H9 (cell line): ENCODE measurements at regions not wholly inside any gene's neighbourhood (a gene's known extent, or its start where the extent isn't known, plus 50 kb on each side); places are given as distances from the start of the nearest gene placed in this dataset.

Experiments used
- DNase-seq: peaks from one replicate; pipeline ENCODE4 v3.0.0-alpha.2; 2017
- H2AFZ ChIP-seq: one replicate; pipeline ENCODE4 v1.6.1; 2013; ENCODE audit warnings: mild to moderate bottlenecking, low read length, control low read depth, moderate library complexity
- H2AK5ac ChIP-seq: 2 replicates; pipeline ENCODE4 v1.6.1; 2013; ENCODE audit warnings: low read length, control low read depth, mixed read lengths; ENCODE audit not compliant: insufficient read length
- H2BK120ac ChIP-seq: one replicate; pipeline ENCODE4 v1.6.1; 2013; ENCODE audit warnings: low read depth, mild to moderate bottlenecking, low read length, control low read depth, inconsistent platforms; ENCODE audit not compliant: poor library complexity, severe bottlenecking
- H2BK12ac ChIP-seq: 2 replicates; pipeline ENCODE4 v1.6.1; 2013; ENCODE audit warnings: low read length, control low read depth, mixed read lengths, low read depth; ENCODE audit not compliant: insufficient read length
- H2BK15ac ChIP-seq: 2 replicates; pipeline ENCODE4 v1.6.1; 2013; ENCODE audit warnings: low read depth, low read length, control low read depth
- H2BK20ac ChIP-seq: one replicate; pipeline ENCODE4 v1.6.1; 2013; ENCODE audit warnings: low read depth, mild to moderate bottlenecking, low read length, control low read depth, inconsistent platforms; ENCODE audit not compliant: poor library complexity, severe bottlenecking
- H2BK5ac ChIP-seq: 2 replicates; pipeline ENCODE4 v1.6.1; 2013; ENCODE audit warnings: low read length, control low read depth, mixed read lengths; ENCODE audit not compliant: insufficient read length
- H3K14ac ChIP-seq: 2 replicates; pipeline ENCODE4 v1.6.1; 2013; ENCODE audit warnings: low read length, control low read depth; ENCODE audit not compliant: insufficient read depth
- H3K18ac ChIP-seq: 2 replicates; pipeline ENCODE4 v1.6.1; 2013; ENCODE audit warnings: low read depth, mild to moderate bottlenecking, mixed read lengths, low read length, control low read depth; ENCODE audit not compliant: insufficient read length
- H3K23ac ChIP-seq: 2 replicates; pipeline ENCODE4 v1.6.1; 2013; ENCODE audit warnings: low read length, control low read depth, mixed read lengths, low read depth; ENCODE audit not compliant: insufficient read length
- H3K23me2 ChIP-seq: 2 replicates; pipeline ENCODE4 v1.6.1; 2013; ENCODE audit warnings: low read depth, mild to moderate bottlenecking, mixed read lengths, low read length, control low read depth; ENCODE audit not compliant: insufficient read length, poor library complexity, severe bottlenecking
- H3K27ac ChIP-seq: 2 replicates; pipeline ENCODE4 v1.5.1; 2013; ENCODE audit warnings: low read length, control low read depth, mixed read lengths, low read depth; ENCODE audit not compliant: insufficient read length
- H3K27me3 ChIP-seq: 2 replicates; pipeline ENCODE4 v1.6.1; 2013; ENCODE audit warnings: low read length, control low read depth, inconsistent platforms; ENCODE audit not compliant: insufficient read depth
- H3K4ac ChIP-seq: 2 replicates; pipeline ENCODE4 v1.6.1; 2013; ENCODE audit warnings: low read depth, mild to moderate bottlenecking, control low read depth, inconsistent platforms, low read length, moderate library complexity
- H3K4me1 ChIP-seq: 2 replicates; pipeline ENCODE4 v1.6.1; 2013; ENCODE audit warnings: low read length, control low read depth, inconsistent platforms; ENCODE audit not compliant: insufficient read depth
- H3K4me2 ChIP-seq: 2 replicates; pipeline ENCODE4 v1.6.1; 2013; ENCODE audit warnings: low read length, control low read depth, mixed read lengths; ENCODE audit not compliant: insufficient read length, insufficient read depth
- H3K56ac ChIP-seq: 2 replicates; pipeline ENCODE4 v1.6.1; 2013; ENCODE audit warnings: low read depth, mild to moderate bottlenecking, mixed read lengths, low read length, control low read depth; ENCODE audit not compliant: insufficient read length
- H3K79me1 ChIP-seq: 2 replicates; pipeline ENCODE4 v1.6.1; 2013; ENCODE audit warnings: low read depth, mild to moderate bottlenecking, moderate library complexity, low read length, control low read depth, inconsistent platforms; ENCODE audit not compliant: insufficient read depth, poor library complexity, severe bottlenecking
- H3K79me2 ChIP-seq: 2 replicates; pipeline ENCODE4 v1.6.1; 2013; ENCODE audit warnings: low read length, control low read depth, inconsistent platforms; ENCODE audit not compliant: insufficient read depth
- H3K9ac ChIP-seq: 2 replicates; pipeline ENCODE4 v1.6.1; 2013; ENCODE audit warnings: low read length, control low read depth, mixed read lengths; ENCODE audit not compliant: insufficient read length; ENCODE audit errors: extremely low read depth
- H3K9me3 ChIP-seq: one replicate; pipeline ENCODE4 v1.6.1; 2013; ENCODE audit warnings: low read depth, low read length, inconsistent platforms; ENCODE audit not compliant: control insufficient read depth
- H3T11ph ChIP-seq: one replicate; pipeline ENCODE4 v1.6.1; 2013; ENCODE audit warnings: mild to moderate bottlenecking, low read length, control low read depth, inconsistent platforms
- H4K20me1 ChIP-seq: one replicate; pipeline ENCODE4 v1.6.1; 2013; ENCODE audit not compliant: control insufficient read depth, insufficient read length, insufficient read depth
- H4K5ac ChIP-seq: 2 replicates; pipeline ENCODE4 v1.6.1; 2013; ENCODE audit warnings: low read depth, mild to moderate bottlenecking, mixed read lengths, low read length, control low read depth; ENCODE audit not compliant: insufficient read length
- H4K8ac ChIP-seq: replicated peaks from 2 replicates; pipeline ENCODE4 v1.6.1; 2013; ENCODE audit warnings: low read length, control low read depth, mixed read lengths, low read depth; ENCODE audit not compliant: insufficient read length
- H4K91ac ChIP-seq: 2 replicates; pipeline ENCODE4 v1.6.1; 2013; ENCODE audit warnings: low read depth, mild to moderate bottlenecking, moderate library complexity, mixed read lengths, low read length, control low read depth; ENCODE audit not compliant: insufficient read length
- H3K27ac Mint-ChIP-seq, 3 experiments: 2 replicates in 2 of 3; 3 replicates in 1 of 3; pipeline ENCODE4 v1.8.0; 2020 to 2021; ENCODE audit warnings: mixed read lengths in 3 of 3, mild to moderate bottlenecking in 1 of 3, moderate library complexity in 1 of 3
- H3K27me3 Mint-ChIP-seq: 2 replicates; pipeline ENCODE4 v1.8.0; 2021; ENCODE audit warnings: low read depth, mild to moderate bottlenecking, moderate library complexity, mixed read lengths
- H3K36me3 Mint-ChIP-seq, 3 experiments: 2 replicates in 2 of 3; 3 replicates in 1 of 3; pipeline ENCODE4 v1.8.0; 2020 to 2021; ENCODE audit warnings: low read depth in 3 of 3, mixed read lengths in 3 of 3; ENCODE audit not compliant: insufficient read depth in 1 of 3
- H3K4me1 Mint-ChIP-seq, 2 experiments: 2 replicates each; pipeline ENCODE4 v1.8.0; 2020; ENCODE audit warnings: mixed read lengths in 2 of 2
- H3K4me3 Mint-ChIP-seq, 2 experiments: 2 replicates in 1 of 2; 3 replicates in 1 of 2; pipeline ENCODE4 v1.8.0; 2020 to 2021; ENCODE audit warnings: mild to moderate bottlenecking in 2 of 2, mixed read lengths in 2 of 2, moderate library complexity in 1 of 2
- H3K9me3 Mint-ChIP-seq, 2 experiments: 2 replicates in 1 of 2; 3 replicates in 1 of 2; pipeline ENCODE4 v1.8.0; 2020; ENCODE audit warnings: mild to moderate bottlenecking in 2 of 2, mixed read lengths in 2 of 2, moderate library complexity in 1 of 2
- CTCF ChIP-seq: fragments of 200-600 bp; sonication (generic); conservative IDR thresholded peaks from 3 replicates; pipeline ENCODE4 v1.8.0; 2021; ENCODE audit warnings: antibody characterized with exemption, mild to moderate bottlenecking
- WGBS: extraction: QIAGEN DNeasy Blood & Tissue Kit; methylation state at CpG from one replicate; pipeline ENCODE4 v1.1.7; 2013; ENCODE audit warnings: missing lambda C conversion rate, low lambda C conversion rate, mixed read lengths; ENCODE audit not compliant: insufficient read length; ENCODE audit errors: extremely low coverage; 5-methylcytosine and 5-hydroxymethylcytosine counted together

DNA sequence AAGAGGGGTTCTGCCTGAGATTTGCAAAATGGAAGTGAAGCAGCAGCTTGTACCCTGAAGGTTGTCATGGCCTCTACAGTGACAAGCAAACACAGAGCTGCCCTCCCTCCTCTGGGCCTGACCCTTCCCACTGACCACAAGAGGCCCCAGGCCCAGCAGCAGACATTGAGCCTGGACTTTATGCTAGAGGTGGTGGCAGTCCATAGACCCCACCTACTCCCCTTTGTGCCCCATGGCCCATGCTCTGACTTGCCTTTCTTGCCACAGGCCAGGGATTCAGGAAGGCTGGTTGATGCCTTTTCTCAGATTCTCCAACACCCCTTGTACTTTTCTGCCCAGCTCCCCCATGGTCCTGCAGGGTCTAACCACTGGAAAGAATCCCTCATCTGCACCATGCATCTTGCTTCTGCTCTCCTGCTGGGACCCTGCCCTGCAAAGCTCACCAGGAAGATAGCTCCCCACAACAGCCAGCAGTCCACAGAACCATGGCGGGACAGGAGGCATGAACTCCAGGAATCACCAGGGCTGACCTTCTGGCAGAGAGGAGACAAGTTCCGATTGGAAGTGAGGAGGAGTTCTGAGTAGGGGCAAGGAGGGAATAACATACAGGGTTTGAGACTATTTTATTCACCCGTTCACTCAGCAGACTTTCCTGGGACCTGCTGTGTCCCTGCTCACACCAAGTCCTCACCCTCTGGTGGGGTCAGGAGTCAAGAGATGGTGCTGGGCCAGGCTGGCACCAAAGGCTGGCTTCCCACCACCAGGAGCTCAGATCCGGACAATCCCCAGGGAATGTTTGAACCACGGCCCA is 263.8 kb downstream of the SYK start:
- peaks cover 0 to 14% (median 0%) of the 10 kb centered on the region in 3 experiments; a peak in 3 of 7 replicates for H3K36me3 Mint-ChIP-seq
- Histone ChIP-seq H2BK12ac (no peak overlapping the region), H3K27me3 (no peaks in the 10 kb centered on the region), H2AK5ac (no peak overlapping the region), H2AFZ (no peak overlapping the region), H2BK20ac (no peak overlapping the region), H3K23me2 (no peaks in the 10 kb centered on the region), H3K56ac (no peak overlapping the region), H3K79me1 (no peaks in the 10 kb centered on the region), H3K4me1 (no peaks in the 10 kb centered on the region; the same call in 1 of the 2 replicates), H3K9me3 (no peaks in the 10 kb centered on the region), H4K91ac (no peak overlapping the region), H3T11ph (no peak overlapping the region), H4K20me1 (no peaks in the 10 kb centered on the region), H3K4me2 (no peak overlapping the region), H2BK15ac (no peak overlapping the region), H3K18ac (no peak overlapping the region), H3K79me2 (no peaks in the 10 kb centered on the region), H3K14ac (no peak overlapping the region; the same call in 1 of the 2 replicates), H3K4ac (no peak overlapping the region), H3K9ac (no peak overlapping the region), H4K8ac (no peak overlapping the region), H4K5ac (no peak overlapping the region), H3K23ac (no peak overlapping the region), H2BK120ac (no peak overlapping the region), H2BK5ac (no peak overlapping the region), H3K27ac (no peak overlapping the region)
- peaks cover 6 to 11% of the 10 kb centered on the region in 2 experiments; a peak in 4 of 5 replicates for H3K9me3 Mint-ChIP-seq
- H3K27ac Mint-ChIP-seq = no peak overlapping the region
- no peaks in the 10 kb centered on the region; the same call in 1 of the 2 replicates for H3K27me3 Mint-ChIP-seq
- H3K4me1 Mint-ChIP-seq = peaks cover 9 to 15% of the 10 kb centered on the region in 2 experiments
- DNase-seq = no peak
- TF ChIP-seq CTCF = no peak
- WGBS = no CpG with 5 or more reads among the region's 5 CpGs
- no peak overlapping the region for H3K4me3 Mint-ChIP-seq
